ENCODE measurements at regions not wholly inside any gene's neighbourhood (a gene's known extent, or its start where the extent isn't known, plus 50 kb on each side); places are given as distances from the start of the nearest gene placed in this dataset.

DNA sequence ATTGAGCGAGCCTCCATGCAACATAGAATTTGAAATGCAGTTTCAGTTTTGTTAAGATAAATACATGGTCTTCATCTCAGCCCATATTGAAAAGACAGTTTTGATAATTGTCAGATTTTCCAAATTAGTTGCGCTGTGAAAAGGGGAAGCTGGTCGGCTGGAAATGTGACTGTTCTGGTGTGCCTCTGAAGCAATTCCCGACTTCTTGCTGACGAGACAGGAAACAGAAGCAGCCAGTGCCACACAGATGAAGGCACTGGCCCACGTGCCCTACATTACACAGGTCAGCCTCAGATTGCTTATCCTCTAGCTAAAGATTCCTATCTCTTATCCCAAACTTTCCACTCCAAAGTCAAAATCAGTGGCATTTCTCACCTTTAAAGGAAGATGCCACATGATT, 214.1 kb upstream of the TLE4 start:
- no peak for DNase-seq
- no peak overlapping the region for H3K27ac ChIP-seq
- TF ChIP-seq, protein P1, sequence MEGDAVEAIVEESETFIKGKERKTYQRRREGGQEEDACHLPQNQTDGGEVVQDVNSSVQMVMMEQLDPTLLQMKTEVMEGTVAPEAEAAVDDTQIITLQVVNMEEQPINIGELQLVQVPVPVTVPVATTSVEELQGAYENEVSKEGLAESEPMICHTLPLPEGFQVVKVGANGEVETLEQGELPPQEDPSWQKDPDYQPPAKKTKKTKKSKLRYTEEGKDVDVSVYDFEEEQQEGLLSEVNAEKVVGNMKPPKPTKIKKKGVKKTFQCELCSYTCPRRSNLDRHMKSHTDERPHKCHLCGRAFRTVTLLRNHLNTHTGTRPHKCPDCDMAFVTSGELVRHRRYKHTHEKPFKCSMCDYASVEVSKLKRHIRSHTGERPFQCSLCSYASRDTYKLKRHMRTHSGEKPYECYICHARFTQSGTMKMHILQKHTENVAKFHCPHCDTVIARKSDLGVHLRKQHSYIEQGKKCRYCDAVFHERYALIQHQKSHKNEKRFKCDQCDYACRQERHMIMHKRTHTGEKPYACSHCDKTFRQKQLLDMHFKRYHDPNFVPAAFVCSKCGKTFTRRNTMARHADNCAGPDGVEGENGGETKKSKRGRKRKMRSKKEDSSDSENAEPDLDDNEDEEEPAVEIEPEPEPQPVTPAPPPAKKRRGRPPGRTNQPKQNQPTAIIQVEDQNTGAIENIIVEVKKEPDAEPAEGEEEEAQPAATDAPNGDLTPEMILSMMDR (IDR thresholded peaks at IDR 0.05), result no peak
- no peak for TF ChIP-seq POLR2A (IDR thresholded peaks at IDR 0.05)
- H3K36me3 ChIP-seq, result no peaks in the 10 kb centered on the region
- H3K27me3 ChIP-seq, result no peaks in the 10 kb centered on the region
- H3K9me3 ChIP-seq, result no peaks in the 10 kb centered on the region
- intact Hi-C loops (cut with DNase I; ENCODE audit: low total_unique reads), result no loop called here
- no peak overlapping the region for H3K4me3 ChIP-seq
- H3K4me1 ChIP-seq, result no peaks in the 10 kb centered on the region

DNA sequence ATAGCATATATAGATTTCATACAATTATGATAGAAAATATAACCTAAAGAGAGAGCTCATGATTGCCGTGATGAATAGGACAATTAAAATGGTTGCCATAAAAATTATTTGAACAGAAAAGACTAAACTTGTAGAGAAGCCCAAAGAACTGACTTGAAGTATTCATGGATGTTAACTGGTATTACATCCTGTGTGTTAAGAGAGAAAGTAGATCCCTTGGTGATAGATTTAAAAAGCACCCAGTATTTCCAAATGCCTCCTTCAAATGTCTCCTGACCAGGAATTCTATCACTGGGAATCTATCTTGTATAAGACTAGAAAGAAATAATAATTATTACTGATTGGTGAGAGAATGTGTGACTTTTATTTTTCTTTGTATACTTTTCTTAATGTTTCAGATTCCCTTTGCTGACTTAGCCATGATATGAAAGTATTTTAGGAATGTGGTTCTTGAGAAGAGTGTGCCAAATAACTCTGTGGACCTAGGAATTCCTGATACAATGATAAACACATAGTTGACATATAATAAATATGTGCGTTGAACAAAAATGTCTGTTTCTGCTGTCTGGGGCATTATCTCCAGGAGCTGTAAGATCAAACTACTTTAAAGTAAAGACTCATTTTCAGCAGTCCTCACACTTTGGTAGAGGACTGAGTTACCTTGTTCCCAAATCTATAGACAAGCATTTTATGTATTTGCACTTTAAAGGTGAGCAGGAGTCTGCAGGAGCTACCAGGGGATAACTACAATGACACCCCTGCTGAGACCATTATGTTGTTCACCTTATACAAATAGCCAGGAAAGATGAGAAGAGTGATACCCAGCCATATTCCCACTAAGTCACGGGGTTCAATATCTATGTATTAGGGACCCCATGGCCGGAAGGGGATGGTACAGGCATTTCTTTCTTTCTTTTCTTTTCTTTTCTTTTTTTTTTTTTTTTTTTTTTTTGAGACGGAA, 211.1 kb upstream of the TLE4 start:
- Histone ChIP-seq H3K36me3 (no peaks in the 10 kb centered on the region), H3K4me1 (no peaks in the 10 kb centered on the region), H3K27ac (no peak overlapping the region), H3K4me3 (no peak overlapping the region), H3K27me3 (no peaks in the 10 kb centered on the region), H3K9me3 (no peaks in the 10 kb centered on the region)
- no peak for DNase-seq
- intact Hi-C loops (cut with DNase I; ENCODE audit: low total_unique reads), result no loop called here
- no peak for TF ChIP-seq POLR2A (IDR thresholded peaks at IDR 0.05)
- TF ChIP-seq, protein P1 (IDR thresholded peaks at IDR 0.05), result no peak

DNA sequence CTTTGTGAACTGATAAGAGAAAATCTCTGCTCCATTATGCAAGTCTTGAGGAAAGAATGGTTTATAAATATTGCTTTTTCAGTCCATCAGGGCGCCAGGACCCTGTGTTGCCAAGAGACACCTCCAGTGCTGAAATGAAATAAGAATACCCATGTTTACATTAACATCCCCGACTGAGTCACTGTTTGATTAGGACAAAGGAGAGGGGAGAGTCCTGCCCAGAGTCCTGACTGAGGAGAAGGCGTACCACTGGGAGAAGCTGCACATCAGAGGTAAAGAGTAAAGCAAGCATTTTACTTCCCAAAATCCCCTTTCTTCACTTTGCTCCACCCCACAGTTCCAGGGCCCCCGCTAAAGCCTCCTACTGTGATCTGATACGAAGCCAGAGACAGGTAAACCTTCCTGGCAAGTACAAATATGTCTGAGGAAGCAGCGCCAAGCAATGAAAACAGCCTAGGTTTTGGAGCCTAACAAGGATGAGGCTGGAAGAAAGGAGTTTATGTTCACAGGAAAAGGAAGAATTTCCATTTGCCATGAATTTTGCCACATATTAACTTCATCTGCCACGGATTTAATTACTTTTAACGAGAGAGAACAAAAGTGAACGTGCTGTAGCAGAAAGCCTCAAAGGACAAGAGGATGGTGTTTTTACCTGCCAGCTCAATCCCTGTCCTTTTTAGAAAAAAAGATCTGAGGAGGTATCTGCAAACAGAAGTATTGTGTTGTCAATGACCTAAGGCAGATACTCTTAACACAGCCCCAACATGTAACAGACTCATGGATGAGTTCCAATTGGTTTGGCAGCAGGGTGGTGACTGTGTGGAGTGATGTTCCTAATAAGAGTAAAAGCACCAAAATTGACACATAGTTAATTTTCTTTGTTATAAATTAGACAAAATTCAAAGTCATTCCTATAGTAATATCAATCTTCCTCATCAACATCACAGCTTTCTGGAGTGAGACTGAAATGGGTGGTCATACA, 209.4 kb upstream of the TLE4 start:
- Histone ChIP-seq H3K27me3 (no peaks in the 10 kb centered on the region), H3K4me1 (no peaks in the 10 kb centered on the region), H3K27ac (no peak overlapping the region), H3K36me3 (no peaks in the 10 kb centered on the region), H3K9me3 (no peaks in the 10 kb centered on the region), H3K4me3 (no peak overlapping the region)
- DNase-seq, result no peak
- intact Hi-C loops (cut with DNase I; ENCODE audit: low total_unique reads), result no loop called here
- TF ChIP-seq, protein P1 (IDR thresholded peaks at IDR 0.05), result no peak
- TF ChIP-seq POLR2A (IDR thresholded peaks at IDR 0.05), result no peak

DNA sequence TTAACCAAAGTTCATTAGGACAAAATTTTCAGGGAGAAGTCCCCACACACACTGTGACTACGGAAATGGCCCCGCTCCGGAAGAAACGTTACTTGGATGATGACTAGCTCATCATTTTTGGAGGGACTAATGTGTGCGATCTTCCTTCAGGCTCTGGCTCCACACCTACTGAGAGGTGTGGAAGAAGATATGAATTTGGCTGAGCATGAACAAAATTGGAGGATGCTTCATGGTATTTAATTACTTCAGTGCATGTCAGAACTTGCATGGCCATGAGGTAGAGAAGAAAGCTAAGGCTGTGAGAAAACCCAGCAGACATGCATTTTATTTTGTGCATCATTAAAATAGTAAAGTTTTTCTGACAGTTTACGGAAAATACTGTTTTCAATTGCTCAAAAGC, 202.1 kb upstream of the TLE4 start:
- Histone ChIP-seq H3K4me3 (no peak overlapping the region), H3K9me3 (no peaks in the 10 kb centered on the region), H3K27ac (no peak overlapping the region), H3K27me3 (no peaks in the 10 kb centered on the region), H3K36me3 (no peaks in the 10 kb centered on the region), H3K4me1 (no peaks in the 10 kb centered on the region)
- DNase-seq, result no peak
- intact Hi-C loops (cut with DNase I; ENCODE audit: low total_unique reads), result no loop called here
- TF ChIP-seq POLR2A (IDR thresholded peaks at IDR 0.05), result no peak
- TF ChIP-seq, protein P1 (IDR thresholded peaks at IDR 0.05), result no peak

Data from uterus (tissue), 3 donors.